AG04449 (cell line): ENCODE measurements at regions not wholly inside any gene's neighbourhood (a gene's known extent, or its start where the extent isn't known, plus 50 kb on each side); places are given as distances from the start of the nearest gene placed in this dataset.
"Not testable (repeated sequence)": the region's sequence is repeated elsewhere in the genome, so short reads cannot be mapped to it uniquely, and the experiment has no call there.

Experiments used
- CTCF ChIA-PET: fragments of 350-600 bp; formaldehyde crosslinking; extraction: SDS; loops from one replicate; lab custom pipeline; 2021; ENCODE audit warnings: antibody characterized with exemption; lab: Yijun Ruan, JAX
- POLR2A ChIA-PET: fragments of 400-600, 350-600 bp; formaldehyde crosslinking; extraction: SDS; loops from one replicate; lab custom pipeline; 2020; ENCODE audit warnings: antibody characterized with exemption, inconsistent platforms; lab: Yijun Ruan, JAX
- DNase-seq: peaks from one replicate; pipeline ENCODE4 v3.0.0-alpha.2; 2010; ENCODE audit warnings: low read depth, low spot score
- H3K4me3 ChIP-seq: 2 replicates; pipeline ENCODE4 v1.5.1; 2011; ENCODE audit warnings: low read depth, mild to moderate bottlenecking, control low read depth, low read length
- CTCF ChIP-seq: IDR thresholded peaks from one replicate; pipeline ENCODE4 v1.5.1; 2011; ENCODE audit warnings: mild to moderate bottlenecking, moderate library complexity, low read length, control low read depth, inconsistent platforms; ENCODE audit not compliant: insufficient read depth; ENCODE audit errors: missing control alignments

GRCh38 chr17:20728181-20728580 lies 148.7 kb downstream of the CDRT15L2 start:
- DNase-seq, result no peak
- POLR2A ChIA-PET, result no interaction called here
- no peak for TF ChIP-seq CTCF
- CTCF ChIA-PET, result no interaction called here
- H3K4me3 ChIP-seq, result no peak overlapping the region

- H3K4me3 ChIP-seq, CTCF ChIA-PET, DNase-seq, POLR2A ChIA-PET: not testable (repeated sequence)
Observed at GRCh38 chr17:20731131-20731530, 151.6 kb downstream of the CDRT15L2 start.

GRCh38 chr17:20733923-20734322 lies 154.4 kb downstream of the CDRT15L2 start:
- ChIA-PET POLR2A (no interaction called here), CTCF (no interaction called here)
- no peak overlapping the region for H3K4me3 ChIP-seq
- TF ChIP-seq CTCF, result no peak
- DNase-seq, result no peak

GRCh38 chr17:20735796-20736195 lies 156.3 kb downstream of the CDRT15L2 start:
- H3K4me3 ChIP-seq, result no peak overlapping the region
- no peak for TF ChIP-seq CTCF
- DNase-seq, result no peak
- ChIA-PET CTCF (no interaction called here), POLR2A (no interaction called here)

- CTCF ChIA-PET, POLR2A ChIA-PET: not testable (repeated sequence)
Observed at GRCh38 chr17:20737636-20738035, 158.1 kb downstream of the CDRT15L2 start.

GRCh38 chr17:20771104-20771503 lies 191.6 kb downstream of the CDRT15L2 start:
- POLR2A ChIA-PET, result no interaction called here
- H3K4me3 ChIP-seq, result no peak overlapping the region
- DNase-seq, result no peak
- no peak for TF ChIP-seq CTCF
- CTCF ChIA-PET, result interaction anchor here (1.5 kb wide), 1 partner anchor 30 kb away, joined by 4 read pairs; no protein-coding TSS in a partner anchor

More at GRCh38 chr17:20737636-20738035, 158.1 kb downstream of the CDRT15L2 start:
- not testable (repeated sequence) for H3K4me3 ChIP-seq, DNase-seq

GRCh38 chr17:20774472-20775135 lies 195.1 kb downstream of the CDRT15L2 start:
- no peak for TF ChIP-seq CTCF
- POLR2A ChIA-PET, result no interaction called here
- CTCF ChIA-PET, result no interaction called here
- no peak overlapping the region for H3K4me3 ChIP-seq
- no peak for DNase-seq
